ENCODE measurements at regions not wholly inside any gene's neighbourhood (a gene's known extent, or its start where the extent isn't known, plus 50 kb on each side); places are given as distances from the start of the nearest gene placed in this dataset.

DNA sequence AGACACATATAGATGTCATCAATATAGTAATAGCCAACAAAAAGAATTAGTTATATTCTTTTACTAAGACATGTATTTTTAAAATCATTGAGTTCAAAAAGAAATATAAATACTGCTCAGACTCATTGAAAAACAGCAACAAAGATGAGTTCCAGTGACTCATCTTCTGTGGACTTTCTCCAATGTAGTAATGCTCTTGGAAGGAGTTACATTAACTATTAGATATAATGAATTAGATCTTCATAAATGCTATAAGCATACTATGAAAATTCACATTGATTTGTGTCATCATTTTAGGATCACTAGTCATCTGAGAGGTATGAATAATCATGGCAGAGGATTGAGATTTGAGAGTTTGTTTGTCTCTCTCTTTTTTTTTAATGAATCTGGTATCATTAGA lies 547.8 kb upstream of the PCDH7 start:
- TF ChIP-seq, protein P1, sequence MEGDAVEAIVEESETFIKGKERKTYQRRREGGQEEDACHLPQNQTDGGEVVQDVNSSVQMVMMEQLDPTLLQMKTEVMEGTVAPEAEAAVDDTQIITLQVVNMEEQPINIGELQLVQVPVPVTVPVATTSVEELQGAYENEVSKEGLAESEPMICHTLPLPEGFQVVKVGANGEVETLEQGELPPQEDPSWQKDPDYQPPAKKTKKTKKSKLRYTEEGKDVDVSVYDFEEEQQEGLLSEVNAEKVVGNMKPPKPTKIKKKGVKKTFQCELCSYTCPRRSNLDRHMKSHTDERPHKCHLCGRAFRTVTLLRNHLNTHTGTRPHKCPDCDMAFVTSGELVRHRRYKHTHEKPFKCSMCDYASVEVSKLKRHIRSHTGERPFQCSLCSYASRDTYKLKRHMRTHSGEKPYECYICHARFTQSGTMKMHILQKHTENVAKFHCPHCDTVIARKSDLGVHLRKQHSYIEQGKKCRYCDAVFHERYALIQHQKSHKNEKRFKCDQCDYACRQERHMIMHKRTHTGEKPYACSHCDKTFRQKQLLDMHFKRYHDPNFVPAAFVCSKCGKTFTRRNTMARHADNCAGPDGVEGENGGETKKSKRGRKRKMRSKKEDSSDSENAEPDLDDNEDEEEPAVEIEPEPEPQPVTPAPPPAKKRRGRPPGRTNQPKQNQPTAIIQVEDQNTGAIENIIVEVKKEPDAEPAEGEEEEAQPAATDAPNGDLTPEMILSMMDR (IDR thresholded peaks at IDR 0.05 in 4 of 5, conservative IDR thresholded peaks at IDR 0.05 in 1 of 5) = no peak
- no peak for TF ChIP-seq POLR2A (IDR thresholded peaks at IDR 0.05)
- H3K27ac ChIP-seq = no peak overlapping the region
- H3K27me3 ChIP-seq = no peaks in the 10 kb centered on the region
- ATAC-seq (no peak), DNase-seq (no peak)
- H3K4me3 ChIP-seq = no peak overlapping the region
- intact Hi-C loops (cut with DNase I; ENCODE audit: low total_unique reads) = no loop called here
- H3K4me1 ChIP-seq = no peaks in the 10 kb centered on the region
- no peaks in the 10 kb centered on the region for H3K9me3 ChIP-seq
- no peaks in the 10 kb centered on the region for H3K36me3 ChIP-seq
- in situ Hi-C loops (cut with MboI; ENCODE audit: low sequenced_read_pairs in 4 of 4) = no loop called here

DNA sequence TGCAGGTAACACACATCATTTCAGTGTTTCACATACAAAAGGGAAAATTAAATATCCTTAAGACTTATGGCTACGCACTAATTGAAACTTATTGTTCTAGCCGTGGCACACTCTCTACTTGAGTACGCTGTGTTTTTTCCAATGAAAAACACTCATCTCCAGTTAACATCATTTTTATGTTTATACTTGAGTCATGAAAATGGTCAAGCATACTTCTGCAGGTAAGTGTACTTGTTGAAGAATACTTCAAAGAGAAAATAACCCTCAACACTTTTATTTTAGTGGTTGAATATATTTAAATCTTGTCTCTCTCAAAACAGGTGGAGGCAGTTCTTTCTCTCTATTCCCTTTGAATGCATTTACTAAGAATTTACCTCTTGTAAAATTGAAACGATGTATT lies 538.7 kb upstream of the PCDH7 start:
- in situ Hi-C loops (cut with MboI; ENCODE audit: low sequenced_read_pairs in 4 of 4) = no loop called here
- no peak for ATAC-seq
- Histone ChIP-seq H3K4me3 (no peak overlapping the region), H3K36me3 (no peaks in the 10 kb centered on the region), H3K9me3 (no peaks in the 10 kb centered on the region), H3K27me3 (no peaks in the 10 kb centered on the region), H3K27ac (no peak overlapping the region), H3K4me1 (no peaks in the 10 kb centered on the region)
- no peak for DNase-seq
- TF ChIP-seq POLR2A (IDR thresholded peaks at IDR 0.05) = no peak
- TF ChIP-seq, protein P1 (IDR thresholded peaks at IDR 0.05 in 4 of 5, conservative IDR thresholded peaks at IDR 0.05 in 1 of 5) = no peak
- intact Hi-C loops (cut with DNase I; ENCODE audit: low total_unique reads) = no loop called here

DNA sequence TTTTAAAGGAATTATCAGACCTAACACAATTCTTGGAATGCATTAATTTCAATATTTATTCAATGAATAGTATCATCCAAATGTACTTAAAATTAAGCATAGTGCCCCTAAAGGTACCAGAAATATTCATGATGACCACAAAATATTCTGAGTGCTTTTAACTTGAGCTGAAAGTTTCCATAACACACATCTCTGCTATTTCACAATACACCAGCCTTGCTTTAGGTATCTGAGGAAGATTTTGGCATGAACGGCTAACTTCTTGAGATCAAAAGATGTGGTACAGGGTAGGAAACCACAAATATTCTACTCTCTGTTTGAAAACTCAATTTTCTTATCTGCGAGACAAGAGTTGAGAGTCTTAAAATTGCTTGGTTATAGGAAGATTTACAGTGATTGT lies 538.3 kb upstream of the PCDH7 start:
- TF ChIP-seq POLR2A (IDR thresholded peaks at IDR 0.05) = no peak
- TF ChIP-seq, protein P1 (IDR thresholded peaks at IDR 0.05 in 4 of 5, conservative IDR thresholded peaks at IDR 0.05 in 1 of 5) = no peak
- Histone ChIP-seq H3K9me3 (no peaks in the 10 kb centered on the region), H3K36me3 (no peaks in the 10 kb centered on the region), H3K4me3 (no peak overlapping the region), H3K4me1 (no peaks in the 10 kb centered on the region), H3K27ac (no peak overlapping the region), H3K27me3 (no peaks in the 10 kb centered on the region)
- in situ Hi-C loops (cut with MboI; ENCODE audit: low sequenced_read_pairs in 4 of 4) = no loop called here
- no peak for DNase-seq
- ATAC-seq = no peak
- intact Hi-C loops (cut with DNase I; ENCODE audit: low total_unique reads) = no loop called here

DNA sequence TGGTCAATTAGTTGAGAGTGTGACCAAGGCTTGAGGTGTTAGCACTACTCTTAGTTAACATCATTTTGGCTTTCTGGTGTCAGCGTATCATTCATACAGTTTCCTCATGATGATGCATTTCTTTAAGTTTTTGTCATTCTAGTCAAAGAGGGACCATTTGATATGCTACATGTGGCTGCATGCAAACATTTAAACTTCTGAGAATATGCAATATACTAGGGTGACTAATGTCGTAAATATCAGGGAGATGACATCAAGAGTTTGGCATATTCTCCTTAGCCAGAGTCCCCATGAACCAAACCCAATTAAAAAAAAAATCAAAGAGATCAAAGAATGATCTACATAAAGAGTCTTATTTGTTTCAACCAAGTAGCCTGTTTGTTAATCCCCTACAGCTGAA lies 537.4 kb upstream of the PCDH7 start:
- Histone ChIP-seq H3K36me3 (no peaks in the 10 kb centered on the region), H3K4me3 (no peak overlapping the region), H3K4me1 (no peaks in the 10 kb centered on the region), H3K27me3 (no peaks in the 10 kb centered on the region), H3K9me3 (no peaks in the 10 kb centered on the region), H3K27ac (no peak overlapping the region)
- DNase-seq (no peak), ATAC-seq (no peak)
- intact Hi-C loops (cut with DNase I; ENCODE audit: low total_unique reads) = no loop called here
- in situ Hi-C loops (cut with MboI; ENCODE audit: low sequenced_read_pairs in 4 of 4) = no loop called here
- TF ChIP-seq POLR2A (IDR thresholded peaks at IDR 0.05) = no peak
- TF ChIP-seq, protein P1 (IDR thresholded peaks at IDR 0.05 in 4 of 5, conservative IDR thresholded peaks at IDR 0.05 in 1 of 5) = no peak

DNA sequence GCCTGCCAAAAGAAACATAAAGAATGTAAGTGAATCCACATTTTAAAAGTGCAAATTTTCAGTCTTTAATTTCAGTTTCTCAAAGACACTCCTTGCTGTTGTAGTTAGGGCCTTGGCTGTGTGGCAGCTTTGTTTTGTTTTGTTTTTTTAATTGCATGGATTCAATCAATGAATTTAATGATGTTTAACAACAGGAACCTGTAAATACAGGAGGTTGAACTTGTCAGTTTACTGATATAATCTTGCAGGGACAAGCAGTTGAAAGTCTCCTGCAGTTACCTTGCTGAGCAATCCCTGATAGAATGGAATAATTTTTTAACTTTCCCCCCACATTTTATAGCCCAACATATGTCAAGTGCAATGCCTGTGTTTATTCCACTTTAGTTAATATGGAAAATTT lies 528.3 kb upstream of the PCDH7 start:
- no peak for ATAC-seq
- Histone ChIP-seq H3K4me3 (no peak overlapping the region), H3K9me3 (no peaks in the 10 kb centered on the region), H3K27me3 (no peaks in the 10 kb centered on the region), H3K4me1 (no peaks in the 10 kb centered on the region), H3K36me3 (no peaks in the 10 kb centered on the region), H3K27ac (no peak overlapping the region)
- no peak for DNase-seq
- intact Hi-C loops (cut with DNase I; ENCODE audit: low total_unique reads) = no loop called here
- no peak for TF ChIP-seq POLR2A (IDR thresholded peaks at IDR 0.05)
- in situ Hi-C loops (cut with MboI; ENCODE audit: low sequenced_read_pairs in 4 of 4) = no loop called here
